Loucy (cell line): ENCODE measurements at regions not wholly inside any gene's neighbourhood (a gene's known extent, or its start where the extent isn't known, plus 50 kb on each side); places are given as distances from the start of the nearest gene placed in this dataset.

ENCODE experiments used
- CTCF ChIP-seq: fragments of 200-600 bp; sonication (generic); conservative IDR thresholded peaks from 2 replicates; pipeline ENCODE4 v1.5.1; 2014; ENCODE audit warnings: mild to moderate bottlenecking, antibody characterized with exemption, low read length
- EZH2phosphoT487 ChIP-seq: fragments of 200-600 bp; IDR thresholded peaks from 2 replicates; pipeline ENCODE4 v1.6.1; 2018; ENCODE audit warnings: antibody characterized with exemption, mild to moderate bottlenecking, moderate library complexity, borderline replicate concordance

GRCh38 chr6:87881342-87881895 lies 166.2 kb upstream of the SPACA1 start:
- TF ChIP-seq CTCF (no peak), EZH2phosphoT487 (no peak)
